ENCODE measurements at regions not wholly inside any gene's neighbourhood (a gene's known extent, or its start where the extent isn't known, plus 50 kb on each side); places are given as distances from the start of the nearest gene placed in this dataset.

DNA sequence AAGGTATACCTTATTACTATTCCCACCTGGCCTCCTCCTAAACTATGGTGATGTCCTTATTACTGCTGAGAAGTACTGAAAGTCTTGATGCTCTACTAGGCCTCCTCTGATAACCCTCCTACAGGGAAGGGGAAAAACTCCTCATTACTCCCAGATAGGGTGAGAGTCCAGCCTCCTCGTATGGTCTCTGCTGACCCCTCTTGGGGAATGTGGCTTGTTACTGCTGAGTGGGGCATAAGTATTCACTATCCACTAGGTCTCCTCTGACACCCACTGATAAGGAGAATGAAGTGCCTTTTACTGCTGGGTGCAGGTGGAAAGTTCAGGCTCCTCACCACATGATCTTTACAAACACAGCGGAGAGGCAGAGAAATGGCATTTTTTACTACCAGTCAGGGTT, 222.9 kb downstream of the CHRM2 start:
- no peak for DNase-seq (ENCODE audit: low read depth)
- TF ChIP-seq, protein P1, sequence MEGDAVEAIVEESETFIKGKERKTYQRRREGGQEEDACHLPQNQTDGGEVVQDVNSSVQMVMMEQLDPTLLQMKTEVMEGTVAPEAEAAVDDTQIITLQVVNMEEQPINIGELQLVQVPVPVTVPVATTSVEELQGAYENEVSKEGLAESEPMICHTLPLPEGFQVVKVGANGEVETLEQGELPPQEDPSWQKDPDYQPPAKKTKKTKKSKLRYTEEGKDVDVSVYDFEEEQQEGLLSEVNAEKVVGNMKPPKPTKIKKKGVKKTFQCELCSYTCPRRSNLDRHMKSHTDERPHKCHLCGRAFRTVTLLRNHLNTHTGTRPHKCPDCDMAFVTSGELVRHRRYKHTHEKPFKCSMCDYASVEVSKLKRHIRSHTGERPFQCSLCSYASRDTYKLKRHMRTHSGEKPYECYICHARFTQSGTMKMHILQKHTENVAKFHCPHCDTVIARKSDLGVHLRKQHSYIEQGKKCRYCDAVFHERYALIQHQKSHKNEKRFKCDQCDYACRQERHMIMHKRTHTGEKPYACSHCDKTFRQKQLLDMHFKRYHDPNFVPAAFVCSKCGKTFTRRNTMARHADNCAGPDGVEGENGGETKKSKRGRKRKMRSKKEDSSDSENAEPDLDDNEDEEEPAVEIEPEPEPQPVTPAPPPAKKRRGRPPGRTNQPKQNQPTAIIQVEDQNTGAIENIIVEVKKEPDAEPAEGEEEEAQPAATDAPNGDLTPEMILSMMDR (conservative IDR thresholded peaks at IDR 0.05; ENCODE audit: low read depth, low read length): peak; percentile 58
- no peak overlapping the region for H3K4me3 ChIP-seq (ENCODE audit: low read length)

DNA sequence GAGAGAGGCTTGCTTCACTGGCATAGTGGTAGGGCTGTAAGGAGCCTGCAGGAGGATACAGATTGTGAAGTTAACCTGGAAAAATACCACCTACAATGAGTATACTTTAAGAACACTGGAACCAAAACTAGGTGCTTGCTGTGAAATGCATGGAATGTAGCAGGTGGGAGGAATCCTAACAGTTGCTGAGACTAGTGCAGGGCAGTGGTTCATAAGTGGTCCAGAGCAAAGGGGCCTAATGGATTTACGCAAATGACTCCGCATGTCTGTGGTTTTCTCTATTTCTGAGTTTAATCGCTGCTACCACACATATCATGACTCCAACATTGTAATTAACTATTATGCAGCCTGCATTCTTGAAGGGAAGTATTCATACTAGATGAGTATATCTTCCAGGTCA, 218.4 kb downstream of the CHRM2 start:
- TF ChIP-seq, protein P1 (conservative IDR thresholded peaks at IDR 0.05; ENCODE audit: low read depth, low read length): no peak
- no peak overlapping the region for H3K4me3 ChIP-seq (ENCODE audit: low read length)
- no peak for DNase-seq (ENCODE audit: low read depth)

DNA sequence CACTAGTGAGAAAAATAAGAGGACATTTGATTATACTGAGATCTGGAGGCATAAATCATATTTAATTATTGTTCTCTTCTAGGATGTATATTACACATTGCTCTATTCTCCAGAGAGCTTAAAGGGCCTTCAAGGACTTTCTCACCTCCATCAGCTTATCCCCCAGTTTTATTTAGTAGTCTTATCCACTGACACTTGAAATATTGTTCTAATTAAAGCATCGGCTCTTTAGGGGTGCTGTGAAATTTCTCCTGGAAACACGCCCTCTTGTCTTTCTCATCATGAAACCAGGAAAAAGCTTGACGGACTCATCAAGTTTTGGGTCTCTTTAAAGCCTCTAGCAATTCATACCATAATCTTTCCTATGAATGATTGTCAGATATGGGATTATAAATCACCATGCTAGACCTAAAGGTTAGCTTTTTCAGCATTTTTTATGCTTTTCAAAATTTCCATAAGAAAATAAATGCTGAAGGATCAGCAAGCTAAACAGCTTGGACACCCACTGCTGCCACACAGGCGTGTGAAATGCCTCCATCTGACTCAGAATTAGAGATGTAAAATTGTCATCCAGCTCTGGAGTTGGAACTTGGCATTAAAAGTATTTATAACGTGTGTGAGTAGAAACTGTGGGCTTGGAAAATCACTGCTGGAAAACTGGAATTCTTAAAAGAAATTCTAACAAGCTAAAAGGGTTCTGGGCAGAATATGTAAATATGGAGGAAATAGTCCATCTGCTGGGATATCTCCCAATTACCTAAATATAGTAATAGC, 216.3 kb downstream of the CHRM2 start:
- DNase-seq (ENCODE audit: low read depth): no peak
- TF ChIP-seq, protein P1 (conservative IDR thresholded peaks at IDR 0.05; ENCODE audit: low read depth, low read length): no peak
- no peak overlapping the region for H3K4me3 ChIP-seq (ENCODE audit: low read length)

DNA sequence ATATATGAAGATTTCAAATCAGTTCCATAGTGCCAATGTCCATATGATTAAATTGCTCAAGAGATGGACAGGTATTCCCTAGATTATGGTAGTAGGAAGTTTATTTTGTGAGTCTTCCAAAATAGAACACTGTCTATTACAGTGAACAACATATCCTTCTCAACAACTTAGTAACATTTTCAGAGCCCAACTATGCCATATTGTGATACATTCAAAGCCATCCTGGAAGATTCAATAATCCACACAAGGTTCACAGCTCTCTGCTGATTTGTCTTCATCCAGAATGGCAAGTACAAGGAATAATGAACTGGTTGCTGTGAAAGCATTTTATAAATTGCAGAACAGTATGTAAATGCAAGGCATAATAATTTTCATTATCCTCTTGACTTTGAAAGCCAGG, 213.9 kb downstream of the CHRM2 start:
- TF ChIP-seq, protein P1 (conservative IDR thresholded peaks at IDR 0.05; ENCODE audit: low read depth, low read length): no peak
- no peak overlapping the region for H3K4me3 ChIP-seq (ENCODE audit: low read length)
- DNase-seq (ENCODE audit: low read depth): no peak

DNA sequence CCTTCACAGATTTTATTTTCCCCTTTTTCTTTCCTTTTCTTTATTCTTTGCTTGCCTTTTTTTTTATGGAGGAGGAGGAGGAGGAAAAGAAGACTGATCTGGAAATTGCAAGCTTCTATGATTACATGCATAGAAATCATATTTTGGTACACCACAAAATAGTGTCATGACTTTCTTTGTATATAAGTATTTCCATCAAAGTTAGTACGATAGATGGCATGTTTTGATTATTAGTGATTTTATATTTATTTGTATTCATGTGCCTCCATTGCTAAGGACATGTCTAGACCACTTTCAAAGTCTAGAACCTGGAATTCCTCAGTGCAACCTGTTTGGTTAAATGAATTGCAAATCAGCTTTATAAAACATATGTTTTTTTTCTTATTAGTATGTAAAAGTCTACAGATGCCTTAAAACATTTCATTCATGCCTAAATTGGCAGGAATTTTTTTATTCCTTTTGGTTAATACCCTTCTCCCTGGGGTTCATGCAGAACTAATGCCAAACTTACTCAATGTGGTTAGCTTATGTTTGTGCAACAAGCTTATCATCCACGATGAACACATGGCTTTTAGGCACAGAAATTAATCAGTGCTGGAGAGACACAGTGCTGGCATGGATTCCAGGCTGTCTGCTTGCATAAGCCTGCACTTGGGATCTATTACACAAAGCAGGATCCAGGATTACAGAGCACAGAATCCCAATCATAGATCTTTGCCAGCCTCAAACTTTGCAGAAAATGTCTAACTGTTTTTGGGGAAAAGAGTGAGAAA, 213.1 kb downstream of the CHRM2 start:
- TF ChIP-seq, protein P1 (conservative IDR thresholded peaks at IDR 0.05; ENCODE audit: low read depth, low read length): no peak
- H3K4me3 ChIP-seq (ENCODE audit: low read length): no peak overlapping the region
- peak; percentile 97 for DNase-seq (ENCODE audit: low read depth)

DNA sequence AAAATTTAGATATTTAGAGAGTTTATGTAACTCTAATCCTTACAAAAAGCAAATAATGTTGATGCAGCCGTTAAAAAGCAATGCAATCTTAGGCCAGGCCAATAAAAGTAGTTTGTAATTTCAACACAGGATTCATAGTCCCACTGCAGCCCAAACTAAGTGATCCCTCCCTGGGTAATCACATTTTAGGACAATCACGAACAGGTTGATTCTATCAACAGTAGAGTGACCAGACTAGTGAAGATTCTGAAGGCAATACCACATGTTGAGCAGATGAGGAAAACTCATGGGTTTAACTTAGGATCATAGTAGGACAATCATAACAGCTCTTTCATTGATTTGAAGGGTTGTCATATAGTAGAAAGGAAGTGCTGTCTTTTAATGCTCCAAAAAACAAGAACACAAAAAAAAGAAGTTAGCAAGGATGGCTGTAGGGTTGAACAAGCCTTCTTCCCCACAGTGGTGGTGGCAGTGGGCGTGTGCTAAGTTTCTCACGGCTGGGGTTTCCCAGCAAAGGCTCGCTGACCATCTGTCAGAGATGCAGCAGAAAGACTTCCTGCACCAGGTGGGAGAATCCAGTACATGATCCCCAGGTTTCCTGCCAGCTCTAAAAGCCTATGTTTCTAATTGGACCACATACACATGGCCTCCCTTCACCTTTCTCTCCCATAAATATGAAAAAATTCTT, 212.2 kb downstream of the CHRM2 start:
- TF ChIP-seq, protein P1 (conservative IDR thresholded peaks at IDR 0.05; ENCODE audit: low read depth, low read length): no peak
- DNase-seq (ENCODE audit: low read depth): no peak
- H3K4me3 ChIP-seq (ENCODE audit: low read length): no peak overlapping the region

All from retinal pigment epithelial cell (primary cell).